ENCODE measurements at regions not wholly inside any gene's neighbourhood (a gene's known extent, or its start where the extent isn't known, plus 50 kb on each side); places are given as distances from the start of the nearest gene placed in this dataset.

GRCh38 chr1:37299216-37299615 lies 175.2 kb upstream of the ZC3H12A start:
- TF ChIP-seq CTCF (conservative IDR thresholded peaks at IDR 0.05 in 1 of 2, IDR thresholded peaks at IDR 0.05 in 1 of 2; ENCODE audit: extremely low read depth in 1 of 2, insufficient read depth in 1 of 2, low read depth in 1 of 2, low read length in 2 of 2) (no peak), EZH2 (IDR thresholded peaks at IDR 0.05; ENCODE audit: borderline replicate concordance, low read length) (no peak)
